Liver (tissue), 8 donors: ENCODE measurements at regions not wholly inside any gene's neighbourhood (a gene's known extent, or its start where the extent isn't known, plus 50 kb on each side); places are given as distances from the start of the nearest gene placed in this dataset.

Experiments
- DNase-seq: peaks from one replicate; pipeline ENCODE4 v3.0.0-alpha.2; 2017; ENCODE audit warnings: low spot score
- H3K27ac ChIP-seq, 2 donors: one replicate each; pipeline ENCODE4 v1.7.0; 2013; ENCODE audit warnings: inconsistent platforms in 2 of 2, low read length in 2 of 2, control low read depth in 1 of 2, low read depth in 1 of 2, mild to moderate bottlenecking in 1 of 2
- H3K27me3 ChIP-seq, 4 donors: one replicate each; pipeline versions ENCODE4 v1.6.1 to v1.7.0; 2013; ENCODE audit warnings: low read length in 3 of 4, inconsistent platforms in 1 of 4, mild to moderate bottlenecking in 1 of 4, moderate library complexity in 1 of 4; ENCODE audit not compliant: control insufficient read depth in 4 of 4, insufficient read depth in 4 of 4
- H3K36me3 ChIP-seq, 4 donors: one replicate each; pipeline versions ENCODE4 v1.6.1 to v1.7.0; 2013; ENCODE audit warnings: low read length in 3 of 4, mild to moderate bottlenecking in 3 of 4, low read depth in 1 of 4, moderate library complexity in 1 of 4; ENCODE audit not compliant: control insufficient read depth in 4 of 4, insufficient read depth in 3 of 4
- H3K4me1 ChIP-seq, 4 donors: one replicate each; pipeline versions ENCODE4 v1.6.1 to v1.7.0; 2013; ENCODE audit warnings: low read length in 3 of 4, mild to moderate bottlenecking in 3 of 4, moderate library complexity in 1 of 4; ENCODE audit not compliant: control insufficient read depth in 4 of 4, insufficient read depth in 4 of 4
- H3K4me3 ChIP-seq, 3 donors: one replicate each; pipeline versions ENCODE4 v1.6.1 to v1.7.0; 2013; ENCODE audit warnings: low read length in 3 of 3, control low read depth in 1 of 3, low read depth in 1 of 3, mild to moderate bottlenecking in 1 of 3
- H3K9ac ChIP-seq, 2 donors: one replicate each; pipeline ENCODE4 v1.7.0; 2013; ENCODE audit warnings: low read length in 2 of 2, mild to moderate bottlenecking in 2 of 2, moderate library complexity in 2 of 2, control low read depth in 1 of 2, low read depth in 1 of 2
- H3K9me3 ChIP-seq, 4 donors: one replicate each; pipeline versions ENCODE4 v1.6.1 to v1.7.0; 2013; ENCODE audit warnings: low read length in 3 of 4; ENCODE audit not compliant: control insufficient read depth in 4 of 4
- EGR1 ChIP-seq, 2 donors: IDR thresholded peaks; 2 replicates each; pipeline ENCODE4 v1.6.1; 2016 to 2018; ENCODE audit warnings: antibody characterized with exemption in 2 of 2, low read depth in 2 of 2
- FOXA1 ChIP-seq: IDR thresholded peaks from 2 replicates; pipeline ENCODE4 v1.6.1; 2016; ENCODE audit warnings: antibody characterized with exemption
- FOXA2 ChIP-seq: IDR thresholded peaks from 2 replicates; pipeline ENCODE4 v1.6.1; 2016; ENCODE audit warnings: antibody characterized with exemption
- GABPA ChIP-seq, 2 donors: IDR thresholded peaks in 1 of 2; conservative IDR thresholded peaks in 1 of 2; 2 replicates each; pipeline ENCODE4 v1.6.1; 2016; ENCODE audit warnings: antibody characterized with exemption in 2 of 2, mild to moderate bottlenecking in 1 of 2, moderate library complexity in 1 of 2
- HNF4A ChIP-seq, 2 donors: conservative IDR thresholded peaks; 2 replicates each; pipeline ENCODE4 v1.6.1; 2016; ENCODE audit warnings: antibody characterized with exemption in 2 of 2, mild to moderate bottlenecking in 2 of 2
- HNF4G ChIP-seq: IDR thresholded peaks from 2 replicates; pipeline ENCODE4 v1.6.1; 2016; ENCODE audit warnings: antibody characterized with exemption
- JUND ChIP-seq, 2 donors: IDR thresholded peaks; 2 replicates each; pipeline ENCODE4 v1.6.1; 2016; ENCODE audit warnings: antibody characterized with exemption in 2 of 2
- NR2F2 ChIP-seq: IDR thresholded peaks from 2 replicates; pipeline ENCODE4 v1.6.1; 2016; ENCODE audit warnings: antibody characterized with exemption
- RAD21 ChIP-seq, 2 donors: IDR thresholded peaks; 2 replicates each; pipeline ENCODE4 v1.6.1; 2016; ENCODE audit warnings: antibody characterized with exemption in 2 of 2, mild to moderate bottlenecking in 2 of 2
- RXRA ChIP-seq, 2 donors: IDR thresholded peaks; 2 replicates each; pipeline ENCODE4 v1.6.1; 2017 to 2018; ENCODE audit warnings: antibody characterized with exemption in 2 of 2, mild to moderate bottlenecking in 1 of 2
- SP1 ChIP-seq: IDR thresholded peaks from 2 replicates; pipeline ENCODE4 v1.6.1; 2018; ENCODE audit warnings: antibody characterized with exemption, mild to moderate bottlenecking
- TAF1 ChIP-seq: conservative IDR thresholded peaks from 2 replicates; pipeline ENCODE4 v1.6.1; 2016; ENCODE audit warnings: antibody characterized with exemption, mild to moderate bottlenecking
- YY1 ChIP-seq: IDR thresholded peaks from 2 replicates; pipeline ENCODE4 v1.6.1; 2016; ENCODE audit warnings: antibody characterized with exemption, mild to moderate bottlenecking
- WGBS: extraction: QIAGEN DNeasy Blood & Tissue Kit; methylation state at CpG from one replicate; pipeline ENCODE4 v1.1.7; 2013; 5-methylcytosine and 5-hydroxymethylcytosine counted together
- TF ChIP-seq, protein P1 (sequence below): IDR thresholded peaks from 2 replicates; pipeline ENCODE4 v1.6.1; 2016; ENCODE audit warnings: antibody characterized with exemption
- TF ChIP-seq, protein P2 (sequence below): IDR thresholded peaks from 2 replicates; pipeline ENCODE4 v1.6.1; 2016; ENCODE audit warnings: antibody characterized with exemption
- TF ChIP-seq, protein P3 (sequence below): fragments of 150-350 bp; IDR thresholded peaks from 2 replicates; pipeline ENCODE4 v1.5.1; 2017; ENCODE audit warnings: improper control_type of control experiment, low read depth, low read length; ENCODE audit not compliant: missing input control
- TF ChIP-seq, protein P4 (sequence below): IDR thresholded peaks from 2 replicates; pipeline ENCODE4 v1.6.1; 2016; ENCODE audit warnings: antibody characterized with exemption, mild to moderate bottlenecking
- TF ChIP-seq, protein P5 (sequence below): IDR thresholded peaks from 2 replicates; pipeline ENCODE4 v1.6.1; 2016; ENCODE audit warnings: antibody characterized with exemption
- donor health status: healthy.
- donor health status: healthy.
- donor health status: healthy.
- donor health status: healthy.
- donor health status: healthy.

DNA sequence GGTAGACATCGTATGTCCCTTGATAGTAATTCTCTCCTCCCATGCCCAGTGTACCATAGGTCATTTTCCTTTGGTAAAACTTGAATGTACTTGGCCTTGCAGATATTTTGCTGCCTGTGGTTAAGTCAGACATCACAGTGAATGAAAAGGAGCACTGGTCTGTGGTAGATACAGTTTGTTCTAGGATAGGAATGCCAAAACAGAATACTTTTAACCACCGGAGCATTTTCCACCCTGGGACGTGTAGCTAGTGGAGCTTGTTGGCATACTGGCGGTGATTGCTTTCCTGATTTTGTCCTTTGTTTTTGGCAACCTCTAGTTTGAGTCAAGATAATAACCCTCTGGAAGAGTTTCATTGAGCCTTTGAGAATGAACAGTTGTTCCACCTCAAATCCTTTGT lies 92.0 kb upstream of the BMPER start:
- Histone ChIP-seq H3K9ac (no peak overlapping the region), H3K27ac (no peak overlapping the region), H3K4me3 (no peak overlapping the region), H3K27me3 (no peaks in the 10 kb centered on the region), H3K4me1 (no peaks in the 10 kb centered on the region), H3K36me3 (no peaks in the 10 kb centered on the region), H3K9me3 (no peaks in the 10 kb centered on the region)
- TF ChIP-seq EGR1 (IDR thresholded peaks at IDR 0.05; ENCODE audit: low read depth in 2 of 2) (no peak), RXRA (IDR thresholded peaks at IDR 0.05) (no peak), HNF4G (no peak), FOXA2 (no peak), YY1 (no peak), GABPA (IDR thresholded peaks at IDR 0.05 in 1 of 2, conservative IDR thresholded peaks at IDR 0.05 in 1 of 2) (no peak), RAD21 (IDR thresholded peaks at IDR 0.05) (no peak), NR2F2 (no peak), FOXA1 (no peak), SP1 (no peak), HNF4A (conservative IDR thresholded peaks at IDR 0.05) (no peak), TAF1 (no peak), JUND (IDR thresholded peaks at IDR 0.05) (no peak)
- TF ChIP-seq, protein P1, sequence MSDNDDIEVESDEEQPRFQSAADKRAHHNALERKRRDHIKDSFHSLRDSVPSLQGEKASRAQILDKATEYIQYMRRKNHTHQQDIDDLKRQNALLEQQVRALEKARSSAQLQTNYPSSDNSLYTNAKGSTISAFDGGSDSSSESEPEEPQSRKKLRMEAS: no peak
- TF ChIP-seq, protein P2, sequence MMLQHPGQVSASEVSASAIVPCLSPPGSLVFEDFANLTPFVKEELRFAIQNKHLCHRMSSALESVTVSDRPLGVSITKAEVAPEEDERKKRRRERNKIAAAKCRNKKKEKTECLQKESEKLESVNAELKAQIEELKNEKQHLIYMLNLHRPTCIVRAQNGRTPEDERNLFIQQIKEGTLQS: no peak
- TF ChIP-seq, protein P3, sequence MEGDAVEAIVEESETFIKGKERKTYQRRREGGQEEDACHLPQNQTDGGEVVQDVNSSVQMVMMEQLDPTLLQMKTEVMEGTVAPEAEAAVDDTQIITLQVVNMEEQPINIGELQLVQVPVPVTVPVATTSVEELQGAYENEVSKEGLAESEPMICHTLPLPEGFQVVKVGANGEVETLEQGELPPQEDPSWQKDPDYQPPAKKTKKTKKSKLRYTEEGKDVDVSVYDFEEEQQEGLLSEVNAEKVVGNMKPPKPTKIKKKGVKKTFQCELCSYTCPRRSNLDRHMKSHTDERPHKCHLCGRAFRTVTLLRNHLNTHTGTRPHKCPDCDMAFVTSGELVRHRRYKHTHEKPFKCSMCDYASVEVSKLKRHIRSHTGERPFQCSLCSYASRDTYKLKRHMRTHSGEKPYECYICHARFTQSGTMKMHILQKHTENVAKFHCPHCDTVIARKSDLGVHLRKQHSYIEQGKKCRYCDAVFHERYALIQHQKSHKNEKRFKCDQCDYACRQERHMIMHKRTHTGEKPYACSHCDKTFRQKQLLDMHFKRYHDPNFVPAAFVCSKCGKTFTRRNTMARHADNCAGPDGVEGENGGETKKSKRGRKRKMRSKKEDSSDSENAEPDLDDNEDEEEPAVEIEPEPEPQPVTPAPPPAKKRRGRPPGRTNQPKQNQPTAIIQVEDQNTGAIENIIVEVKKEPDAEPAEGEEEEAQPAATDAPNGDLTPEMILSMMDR: no peak
- TF ChIP-seq, protein P4, sequence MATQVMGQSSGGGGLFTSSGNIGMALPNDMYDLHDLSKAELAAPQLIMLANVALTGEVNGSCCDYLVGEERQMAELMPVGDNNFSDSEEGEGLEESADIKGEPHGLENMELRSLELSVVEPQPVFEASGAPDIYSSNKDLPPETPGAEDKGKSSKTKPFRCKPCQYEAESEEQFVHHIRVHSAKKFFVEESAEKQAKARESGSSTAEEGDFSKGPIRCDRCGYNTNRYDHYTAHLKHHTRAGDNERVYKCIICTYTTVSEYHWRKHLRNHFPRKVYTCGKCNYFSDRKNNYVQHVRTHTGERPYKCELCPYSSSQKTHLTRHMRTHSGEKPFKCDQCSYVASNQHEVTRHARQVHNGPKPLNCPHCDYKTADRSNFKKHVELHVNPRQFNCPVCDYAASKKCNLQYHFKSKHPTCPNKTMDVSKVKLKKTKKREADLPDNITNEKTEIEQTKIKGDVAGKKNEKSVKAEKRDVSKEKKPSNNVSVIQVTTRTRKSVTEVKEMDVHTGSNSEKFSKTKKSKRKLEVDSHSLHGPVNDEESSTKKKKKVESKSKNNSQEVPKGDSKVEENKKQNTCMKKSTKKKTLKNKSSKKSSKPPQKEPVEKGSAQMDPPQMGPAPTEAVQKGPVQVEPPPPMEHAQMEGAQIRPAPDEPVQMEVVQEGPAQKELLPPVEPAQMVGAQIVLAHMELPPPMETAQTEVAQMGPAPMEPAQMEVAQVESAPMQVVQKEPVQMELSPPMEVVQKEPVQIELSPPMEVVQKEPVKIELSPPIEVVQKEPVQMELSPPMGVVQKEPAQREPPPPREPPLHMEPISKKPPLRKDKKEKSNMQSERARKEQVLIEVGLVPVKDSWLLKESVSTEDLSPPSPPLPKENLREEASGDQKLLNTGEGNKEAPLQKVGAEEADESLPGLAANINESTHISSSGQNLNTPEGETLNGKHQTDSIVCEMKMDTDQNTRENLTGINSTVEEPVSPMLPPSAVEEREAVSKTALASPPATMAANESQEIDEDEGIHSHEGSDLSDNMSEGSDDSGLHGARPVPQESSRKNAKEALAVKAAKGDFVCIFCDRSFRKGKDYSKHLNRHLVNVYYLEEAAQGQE: no peak
- TF ChIP-seq, protein P5, sequence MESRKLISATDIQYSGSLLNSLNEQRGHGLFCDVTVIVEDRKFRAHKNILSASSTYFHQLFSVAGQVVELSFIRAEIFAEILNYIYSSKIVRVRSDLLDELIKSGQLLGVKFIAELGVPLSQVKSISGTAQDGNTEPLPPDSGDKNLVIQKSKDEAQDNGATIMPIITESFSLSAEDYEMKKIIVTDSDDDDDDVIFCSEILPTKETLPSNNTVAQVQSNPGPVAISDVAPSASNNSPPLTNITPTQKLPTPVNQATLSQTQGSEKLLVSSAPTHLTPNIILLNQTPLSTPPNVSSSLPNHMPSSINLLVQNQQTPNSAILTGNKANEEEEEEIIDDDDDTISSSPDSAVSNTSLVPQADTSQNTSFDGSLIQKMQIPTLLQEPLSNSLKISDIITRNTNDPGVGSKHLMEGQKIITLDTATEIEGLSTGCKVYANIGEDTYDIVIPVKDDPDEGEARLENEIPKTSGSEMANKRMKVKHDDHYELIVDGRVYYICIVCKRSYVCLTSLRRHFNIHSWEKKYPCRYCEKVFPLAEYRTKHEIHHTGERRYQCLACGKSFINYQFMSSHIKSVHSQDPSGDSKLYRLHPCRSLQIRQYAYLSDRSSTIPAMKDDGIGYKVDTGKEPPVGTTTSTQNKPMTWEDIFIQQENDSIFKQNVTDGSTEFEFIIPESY: no peak
- WGBS: 94% methylated on average over 4 of the region's 4 CpGs
- DNase-seq: no peak
